ENCODE measurements at regions not wholly inside any gene's neighbourhood (a gene's known extent, or its start where the extent isn't known, plus 50 kb on each side); places are given as distances from the start of the nearest gene placed in this dataset.
A peak's percentile ranks its signal among the peaks of the same experiment; 100 is the strongest.

DNA sequence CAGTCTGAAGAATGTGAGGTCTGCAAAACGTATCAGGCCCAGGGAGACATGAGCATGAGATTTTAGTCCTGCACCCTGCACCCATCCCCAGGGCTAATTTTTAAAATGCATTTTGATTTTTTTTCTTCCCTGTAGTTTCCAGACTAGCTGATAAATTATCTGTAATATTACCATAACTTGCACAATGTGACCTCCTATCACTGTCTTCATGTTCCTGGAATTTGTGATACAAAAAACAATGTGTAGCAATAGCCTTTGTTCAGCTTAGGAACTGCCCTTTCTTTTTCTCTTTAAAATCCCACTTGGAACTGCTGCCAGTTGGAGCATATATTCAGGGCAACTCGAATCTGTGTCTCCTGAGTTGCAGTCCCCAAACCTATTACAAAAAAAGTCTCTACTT, 222.8 kb upstream of the HS6ST1 start:
- TF ChIP-seq, protein P1, sequence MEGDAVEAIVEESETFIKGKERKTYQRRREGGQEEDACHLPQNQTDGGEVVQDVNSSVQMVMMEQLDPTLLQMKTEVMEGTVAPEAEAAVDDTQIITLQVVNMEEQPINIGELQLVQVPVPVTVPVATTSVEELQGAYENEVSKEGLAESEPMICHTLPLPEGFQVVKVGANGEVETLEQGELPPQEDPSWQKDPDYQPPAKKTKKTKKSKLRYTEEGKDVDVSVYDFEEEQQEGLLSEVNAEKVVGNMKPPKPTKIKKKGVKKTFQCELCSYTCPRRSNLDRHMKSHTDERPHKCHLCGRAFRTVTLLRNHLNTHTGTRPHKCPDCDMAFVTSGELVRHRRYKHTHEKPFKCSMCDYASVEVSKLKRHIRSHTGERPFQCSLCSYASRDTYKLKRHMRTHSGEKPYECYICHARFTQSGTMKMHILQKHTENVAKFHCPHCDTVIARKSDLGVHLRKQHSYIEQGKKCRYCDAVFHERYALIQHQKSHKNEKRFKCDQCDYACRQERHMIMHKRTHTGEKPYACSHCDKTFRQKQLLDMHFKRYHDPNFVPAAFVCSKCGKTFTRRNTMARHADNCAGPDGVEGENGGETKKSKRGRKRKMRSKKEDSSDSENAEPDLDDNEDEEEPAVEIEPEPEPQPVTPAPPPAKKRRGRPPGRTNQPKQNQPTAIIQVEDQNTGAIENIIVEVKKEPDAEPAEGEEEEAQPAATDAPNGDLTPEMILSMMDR (IDR thresholded peaks at IDR 0.05; ENCODE audit: low read depth, low read length, missing input control): no peak
- TF ChIP-seq SP1 (IDR thresholded peaks at IDR 0.05) (peak; percentile 53), HNF4A (conservative IDR thresholded peaks at IDR 0.05) (peak; percentile 42 to 53)
- TF ChIP-seq, protein P2, sequence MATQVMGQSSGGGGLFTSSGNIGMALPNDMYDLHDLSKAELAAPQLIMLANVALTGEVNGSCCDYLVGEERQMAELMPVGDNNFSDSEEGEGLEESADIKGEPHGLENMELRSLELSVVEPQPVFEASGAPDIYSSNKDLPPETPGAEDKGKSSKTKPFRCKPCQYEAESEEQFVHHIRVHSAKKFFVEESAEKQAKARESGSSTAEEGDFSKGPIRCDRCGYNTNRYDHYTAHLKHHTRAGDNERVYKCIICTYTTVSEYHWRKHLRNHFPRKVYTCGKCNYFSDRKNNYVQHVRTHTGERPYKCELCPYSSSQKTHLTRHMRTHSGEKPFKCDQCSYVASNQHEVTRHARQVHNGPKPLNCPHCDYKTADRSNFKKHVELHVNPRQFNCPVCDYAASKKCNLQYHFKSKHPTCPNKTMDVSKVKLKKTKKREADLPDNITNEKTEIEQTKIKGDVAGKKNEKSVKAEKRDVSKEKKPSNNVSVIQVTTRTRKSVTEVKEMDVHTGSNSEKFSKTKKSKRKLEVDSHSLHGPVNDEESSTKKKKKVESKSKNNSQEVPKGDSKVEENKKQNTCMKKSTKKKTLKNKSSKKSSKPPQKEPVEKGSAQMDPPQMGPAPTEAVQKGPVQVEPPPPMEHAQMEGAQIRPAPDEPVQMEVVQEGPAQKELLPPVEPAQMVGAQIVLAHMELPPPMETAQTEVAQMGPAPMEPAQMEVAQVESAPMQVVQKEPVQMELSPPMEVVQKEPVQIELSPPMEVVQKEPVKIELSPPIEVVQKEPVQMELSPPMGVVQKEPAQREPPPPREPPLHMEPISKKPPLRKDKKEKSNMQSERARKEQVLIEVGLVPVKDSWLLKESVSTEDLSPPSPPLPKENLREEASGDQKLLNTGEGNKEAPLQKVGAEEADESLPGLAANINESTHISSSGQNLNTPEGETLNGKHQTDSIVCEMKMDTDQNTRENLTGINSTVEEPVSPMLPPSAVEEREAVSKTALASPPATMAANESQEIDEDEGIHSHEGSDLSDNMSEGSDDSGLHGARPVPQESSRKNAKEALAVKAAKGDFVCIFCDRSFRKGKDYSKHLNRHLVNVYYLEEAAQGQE (IDR thresholded peaks at IDR 0.05): no peak
- TF ChIP-seq, protein P3, sequence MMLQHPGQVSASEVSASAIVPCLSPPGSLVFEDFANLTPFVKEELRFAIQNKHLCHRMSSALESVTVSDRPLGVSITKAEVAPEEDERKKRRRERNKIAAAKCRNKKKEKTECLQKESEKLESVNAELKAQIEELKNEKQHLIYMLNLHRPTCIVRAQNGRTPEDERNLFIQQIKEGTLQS (IDR thresholded peaks at IDR 0.05): no peak

Data from liver (tissue), 3 donors.